Left colon (tissue), 2 donors: ENCODE measurements at regions not wholly inside any gene's neighbourhood (a gene's known extent, or its start where the extent isn't known, plus 50 kb on each side); places are given as distances from the start of the nearest gene placed in this dataset.

Experiments used
- ATAC-seq: fragments of 200-7000 bp; cut with Tn5 transposase; one replicate; pipeline ENCODE4 v1.9.1; 2020; ENCODE audit warnings: mild to moderate bottlenecking, moderate library complexity
- DNase-seq, 2 donors: peaks; one replicate each; pipeline ENCODE4 v3.0.0-alpha.2; 2020
- intact Hi-C, 2 donors: fragments of 100-400 bp; cut with DNase I in 1 of 2; cut with micrococcal nuclease in 1 of 2; formaldehyde crosslinking; loops; one replicate each; pipeline versions ENCODE4 v1.11.2 to v1.14.0; 2022; cut with DNase I, micrococcal nuclease
- donor health status: DM: no; HTN: no; CAD: no.
- donor health status: DM: yes; HTN: yes; CAD: no.

- DNase-seq (no peak), ATAC-seq (no peak)
- intact Hi-C loops: no loop called here
Measured at GRCh38 chr20:7352165-7352564, 584.7 kb downstream of the BMP2 start.

- no peak for ATAC-seq
Measured at GRCh38 chr20:7355051-7355450, 585.2 kb downstream of the HAO1 start.

GRCh38 chr20:7358670-7359069 is 581.6 kb downstream of the HAO1 start:
- no peak for DNase-seq
- ATAC-seq: no peak
- intact Hi-C loops: no loop called here

More at GRCh38 chr20:7355051-7355450, 585.2 kb downstream of the HAO1 start:
- intact Hi-C loops: no loop called here
- DNase-seq: no peak

DNA sequence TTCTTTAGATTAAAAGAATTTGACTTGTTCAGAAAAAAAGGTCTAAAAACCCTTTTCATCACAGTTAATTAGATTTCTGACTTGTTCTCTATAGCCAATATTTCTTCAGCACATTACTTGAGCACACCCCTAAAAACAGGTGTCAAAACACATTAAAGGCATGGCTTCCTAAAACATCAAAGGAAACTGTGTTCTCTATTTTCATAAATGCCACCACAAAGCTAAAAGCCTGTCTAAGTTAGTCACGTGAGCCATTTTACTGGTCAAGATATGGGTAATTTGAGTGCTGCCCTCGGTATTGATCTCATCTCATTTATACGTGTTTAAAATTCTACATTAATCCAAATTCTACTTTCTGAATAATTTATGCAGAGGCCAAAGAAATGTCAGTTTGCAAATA is 580.5 kb downstream of the HAO1 start:
- intact Hi-C loops: no loop called here
- ATAC-seq (no peak), DNase-seq (no peak)

DNA sequence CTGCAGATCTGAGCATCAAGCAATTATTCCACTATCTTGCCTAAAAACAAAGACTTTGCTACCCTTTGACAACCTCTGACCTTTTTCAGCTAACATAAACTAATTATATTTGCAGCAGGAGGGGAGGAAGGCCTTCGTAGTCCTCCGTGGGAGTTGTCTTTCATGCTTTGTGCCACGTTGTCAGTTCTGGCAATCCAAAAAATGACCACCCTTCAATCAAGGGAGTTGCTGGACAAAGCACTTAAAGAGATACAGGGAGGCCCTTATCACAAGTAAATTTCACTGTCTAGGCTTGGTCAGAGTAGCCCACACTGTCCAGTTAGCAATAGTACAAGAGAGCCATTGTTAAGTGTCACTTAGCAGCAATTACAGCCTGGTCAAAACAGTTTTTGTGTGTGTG is 578.9 kb downstream of the HAO1 start:
- DNase-seq: no peak
- intact Hi-C loops: no loop called here
- no peak for ATAC-seq

GRCh38 chr20:7361931-7362330 is 578.3 kb downstream of the HAO1 start:
- no peak for DNase-seq
- ATAC-seq: no peak
- intact Hi-C loops: no loop called here

DNA sequence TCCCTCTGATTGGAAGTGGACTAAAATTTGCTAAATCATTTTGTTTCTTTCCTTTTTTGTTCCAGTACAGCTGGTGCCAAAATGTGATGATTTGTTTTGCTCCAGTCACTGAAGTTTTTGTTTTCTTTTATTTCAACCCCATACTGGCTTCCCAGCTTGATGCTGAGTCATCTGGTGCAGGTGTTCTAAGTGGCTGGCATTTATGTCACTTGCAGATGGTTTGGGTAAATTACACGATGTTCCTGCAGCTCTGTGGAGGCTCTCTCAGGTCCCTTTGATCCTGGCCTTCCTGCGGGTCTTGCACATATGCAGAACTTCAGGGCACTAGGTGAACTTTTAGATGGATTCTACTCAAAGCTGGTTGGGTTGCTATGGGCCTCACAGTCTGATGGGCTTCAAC is 577.7 kb downstream of the HAO1 start:
- ATAC-seq (no peak), DNase-seq (no peak)
- intact Hi-C loops: no loop called here

- intact Hi-C loops: no loop called here
- no peak for DNase-seq
Measured at GRCh38 chr20:7366189-7366588, 574.1 kb downstream of the HAO1 start.

DNA sequence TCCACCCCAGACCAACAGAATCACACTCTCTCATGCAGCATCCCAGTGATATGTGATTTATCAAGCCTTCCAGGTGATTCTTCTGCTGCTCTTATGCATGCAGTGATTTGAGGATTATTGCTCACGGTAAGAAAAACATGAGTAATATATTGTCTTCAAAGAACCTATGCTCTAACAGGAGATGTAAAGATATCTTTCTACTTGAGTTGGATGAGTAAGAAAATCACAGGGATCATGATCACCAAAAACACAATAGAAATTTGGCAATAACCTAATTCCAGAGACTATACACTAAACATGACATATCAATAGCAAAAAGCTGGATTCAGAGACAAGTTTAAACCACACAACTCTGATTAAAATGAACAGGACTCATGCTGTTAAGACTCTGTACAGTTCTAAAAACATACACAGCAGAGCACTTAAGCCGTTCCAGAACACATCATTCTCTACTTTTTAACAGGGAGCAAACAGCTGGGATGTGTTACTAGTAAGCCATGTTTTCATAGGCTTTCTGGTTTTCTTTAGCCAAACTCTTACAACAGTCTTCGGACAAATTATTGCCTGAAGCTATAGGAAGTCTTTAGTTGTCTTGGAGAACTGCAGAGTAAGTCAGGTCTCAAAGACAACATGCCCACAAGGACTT is 568.6 kb downstream of the HAO1 start:
- intact Hi-C loops: no loop called here
- ATAC-seq: no peak
- DNase-seq: no peak

More at GRCh38 chr20:7366189-7366588, 574.1 kb downstream of the HAO1 start:
- ATAC-seq: no peak

DNA sequence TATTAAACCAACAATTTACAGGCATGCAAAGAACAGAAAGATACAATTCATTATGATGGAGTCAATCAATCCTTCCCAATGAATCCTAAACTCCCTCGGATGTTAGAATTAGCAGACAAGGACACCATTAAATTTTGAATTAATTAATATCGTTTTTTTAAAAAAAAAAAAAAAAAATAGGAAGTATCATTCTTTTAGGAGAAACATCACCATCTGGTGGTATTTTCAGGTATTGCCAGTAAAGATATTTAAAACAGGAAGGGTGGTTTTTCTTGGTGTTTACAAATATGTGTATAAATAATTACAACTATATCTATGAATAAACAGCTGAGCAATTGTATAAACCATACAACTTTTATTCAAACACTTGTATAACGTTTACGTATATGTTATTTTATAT is 564.4 kb downstream of the HAO1 start:
- DNase-seq (no peak), ATAC-seq (no peak)
- intact Hi-C loops: no loop called here

DNA sequence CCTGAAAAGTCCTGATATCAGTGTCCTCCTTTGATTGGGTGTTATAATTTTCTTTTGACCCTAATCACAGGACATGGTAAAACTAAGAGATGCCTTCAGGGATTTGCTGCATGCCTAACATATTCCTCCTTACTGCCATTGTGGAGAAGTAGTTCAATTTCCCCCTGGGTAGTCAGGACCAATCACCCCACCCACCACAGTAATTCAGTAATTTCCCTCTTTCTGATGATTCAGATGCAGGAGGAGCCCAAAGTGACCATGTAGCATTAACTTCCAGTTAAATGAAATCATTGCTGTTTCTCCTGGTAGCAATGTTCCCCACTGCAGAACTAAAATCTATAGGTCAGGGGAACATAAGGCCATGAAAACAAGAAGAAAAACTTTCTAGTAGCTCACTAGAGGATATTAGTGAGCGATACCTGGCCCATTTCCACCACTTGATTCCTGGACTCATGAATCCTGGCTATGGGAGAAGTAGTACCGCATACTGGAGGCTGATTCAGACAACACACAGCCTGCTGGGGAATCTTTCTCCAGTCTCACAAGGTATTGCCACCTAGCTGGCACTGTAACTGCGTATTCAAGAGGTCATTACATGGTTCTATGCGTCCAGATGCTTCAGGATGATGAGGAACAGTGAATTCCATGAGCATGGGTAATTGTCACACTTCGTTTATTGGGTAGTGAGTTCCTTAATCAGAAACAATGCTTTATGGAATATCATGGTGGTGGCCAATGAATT is 561.2 kb downstream of the HAO1 start:
- DNase-seq (no peak), ATAC-seq (no peak)
- intact Hi-C loops: no loop called here

- intact Hi-C loops: no loop called here
- ATAC-seq: no peak
- no peak for DNase-seq
Measured at GRCh38 chr20:7379621-7380220, 560.5 kb downstream of the HAO1 start.

DNA sequence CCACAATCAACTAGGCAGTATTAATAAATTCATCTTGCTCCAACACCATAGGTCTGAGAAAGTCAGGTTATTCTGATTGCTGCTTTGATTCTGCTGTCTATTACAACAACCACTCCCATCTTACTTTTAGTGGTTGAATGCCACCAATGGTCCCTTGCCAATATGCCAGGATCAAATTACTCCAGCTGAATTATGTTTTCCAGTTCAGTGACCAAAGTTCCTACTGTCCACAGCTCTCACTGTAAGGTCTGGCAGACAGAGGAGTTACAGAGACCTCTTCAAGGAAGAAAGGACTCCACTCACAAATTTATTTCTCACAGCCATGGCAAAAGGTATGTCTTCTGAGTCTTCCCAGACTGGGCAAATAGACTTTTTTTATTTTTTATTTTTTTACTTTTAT is 557.0 kb downstream of the HAO1 start:
- no peak for ATAC-seq
- DNase-seq: no peak
- intact Hi-C loops: no loop called here

- DNase-seq (no peak), ATAC-seq (no peak)
- intact Hi-C loops: no loop called here
Measured at GRCh38 chr20:7387638-7388193, 552.5 kb downstream of the HAO1 start.

DNA sequence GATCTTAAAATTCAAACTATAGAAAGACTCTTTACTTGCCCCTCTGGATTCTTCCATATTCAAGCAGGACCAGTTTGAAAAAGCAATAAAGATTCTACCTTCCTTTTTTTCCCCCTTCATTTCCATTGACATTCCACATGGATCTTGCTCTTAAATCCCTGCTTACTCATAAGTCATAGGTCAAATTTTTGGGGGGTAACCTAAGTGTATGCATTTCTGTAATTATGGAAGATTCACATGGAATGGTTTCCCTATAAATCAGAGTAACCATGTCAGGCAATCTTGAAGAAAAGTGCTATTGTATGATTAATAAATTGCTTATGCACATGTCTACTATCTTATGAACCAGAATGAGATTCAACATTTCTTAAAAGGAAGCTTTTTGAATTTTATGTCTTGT is 551.0 kb downstream of the HAO1 start:
- intact Hi-C loops: no loop called here
- no peak for DNase-seq
- no peak for ATAC-seq

GRCh38 chr20:7392542-7393206 is 547.6 kb downstream of the HAO1 start:
- no peak for DNase-seq
- ATAC-seq: no peak
- intact Hi-C loops: no loop called here

- ATAC-seq: no peak
- no peak for DNase-seq
- intact Hi-C loops: no loop called here
Measured at GRCh38 chr20:7399114-7399513, 541.1 kb downstream of the HAO1 start.

GRCh38 chr20:7399575-7399974 is 540.7 kb downstream of the HAO1 start:
- intact Hi-C loops: no loop called here
- DNase-seq: no peak
- ATAC-seq: no peak

GRCh38 chr20:7406671-7407070 is 533.6 kb downstream of the HAO1 start:
- no peak for ATAC-seq

GRCh38 chr20:7410150-7410549 is 530.1 kb downstream of the HAO1 start:
- intact Hi-C loops: no loop called here

More at GRCh38 chr20:7406671-7407070, 533.6 kb downstream of the HAO1 start:
- DNase-seq: no peak
- intact Hi-C loops: no loop called here

More at GRCh38 chr20:7410150-7410549, 530.1 kb downstream of the HAO1 start:
- ATAC-seq (no peak), DNase-seq (no peak)
